HL-60 (cell line): ENCODE measurements at regions not wholly inside any gene's neighbourhood (a gene's known extent, or its start where the extent isn't known, plus 50 kb on each side); places are given as distances from the start of the nearest gene placed in this dataset.

Experiments used
- CTCF ChIP-seq: IDR thresholded peaks from one replicate; pipeline ENCODE4 v1.5.1; 2011; ENCODE audit warnings: low read length, control low read depth, inconsistent platforms; ENCODE audit not compliant: insufficient read depth
- GABPA ChIP-seq: IDR thresholded peaks from 2 replicates; pipeline ENCODE4 v1.6.1; 2012; ENCODE audit warnings: low read depth
- POLR2AphosphoS5 ChIP-seq: IDR thresholded peaks from 2 replicates; pipeline ENCODE4 v1.6.1; 2012; ENCODE audit warnings: low read depth

GRCh38 chr2:12560618-12561017, 156.1 kb upstream of the TRIB2 start:
- TF ChIP-seq CTCF (no peak), GABPA (no peak), POLR2AphosphoS5 (no peak)
